K562 (cell line): ENCODE measurements at regions not wholly inside any gene's neighbourhood (a gene's known extent, or its start where the extent isn't known, plus 50 kb on each side); places are given as distances from the start of the nearest gene placed in this dataset.

Experiments
- ATAC-seq: fragments of 200-7000 bp; cut with Tn5 transposase; 3 replicates; pipeline ENCODE4 v1.9.1; 2020; ENCODE audit warnings: moderate library complexity
- BruUV-seq: library from RNA; stranded (reverse); fragments of 400-500 nt; replicated peaks from 2 replicates; lab custom pipeline; 2021; lab: Mats Ljungman, UMichigan
- CTCF ChIA-PET: fragments of 300-600 bp; formaldehyde crosslinking; extraction: SDS; loops from one replicate; lab custom pipeline; 2021; ENCODE audit warnings: low intra/inter-chr PET ratio; lab: Yijun Ruan, JAX
- POLR2A ChIA-PET: fragments of 300-600, 350-650 bp; sonication (Branson Sonifier 250); formaldehyde crosslinking; extraction: SDS; loops from one replicate; lab custom pipeline; 2021; ENCODE audit warnings: antibody characterized with exemption, inconsistent platforms; lab: Yijun Ruan, JAX
- DNase-seq, 4 experiments: peaks; one replicate each; pipeline versions ENCODE4 v3.0.0 to v3.0.0-alpha.2; 2011 to 2018; ENCODE audit warnings: low spot score in 3 of 4, mixed read lengths in 3 of 4; ENCODE audit errors: extremely low read depth in 1 of 4
- FAIRE-seq: peaks from 2 replicates; lab custom pipeline; 2011; peaks lifted over from hg19 to GRCh38; lab: Jason Lieb, UNC
- H2AFZ ChIP-seq: 2 replicates; pipeline ENCODE4 v1.6.0; 2011; ENCODE audit warnings: low read depth, low read length, control low read depth, inconsistent platforms
- H3K27ac ChIP-seq: fragments of 200-600 bp; 3 replicates; pipeline ENCODE4 v1.8.0; 2011; ENCODE audit warnings: low read depth, mild to moderate bottlenecking, control low read depth, inconsistent platforms, low read length, moderate library complexity, mixed read lengths; ENCODE audit errors: extremely low read depth
- H3K27me3 ChIP-seq, 2 experiments: fragments of 300-600 bp in 1 of 2; 2 replicates in 1 of 2; 3 replicates in 1 of 2; pipeline versions ENCODE4 v1.6.0 to v1.8.0; 2011; ENCODE audit warnings: inconsistent platforms in 2 of 2, low read length in 2 of 2, mild to moderate bottlenecking in 1 of 2, mixed read lengths in 1 of 2, moderate library complexity in 1 of 2; ENCODE audit not compliant: control insufficient read depth in 2 of 2, insufficient read depth in 2 of 2
- H3K36me3 ChIP-seq: fragments of 300-600 bp; 3 replicates; pipeline ENCODE4 v1.8.0; 2011; ENCODE audit warnings: mild to moderate bottlenecking, low read length, inconsistent platforms; ENCODE audit not compliant: control insufficient read depth, insufficient read depth
- H3K4me1 ChIP-seq, 2 experiments: fragments of 200-600 bp in 1 of 2; replicated peaks in 1 of 2; 2 replicates in 1 of 2; 3 replicates in 1 of 2; pipeline versions ENCODE4 v1.5.1 to v1.8.0; 2011; ENCODE audit warnings: inconsistent platforms in 2 of 2, low read length in 2 of 2, mild to moderate bottlenecking in 1 of 2, mixed read lengths in 1 of 2, moderate library complexity in 1 of 2; ENCODE audit not compliant: control insufficient read depth in 2 of 2, insufficient read depth in 2 of 2
- H3K4me2 ChIP-seq: 2 replicates; pipeline ENCODE4 v1.6.1; 2011; ENCODE audit warnings: low read length, control low read depth, inconsistent platforms, mixed read lengths; ENCODE audit not compliant: insufficient read depth
- H3K4me3 ChIP-seq: fragments of 200-600 bp; sonication (generic), shearing (Covaris generic); 2 replicates; pipeline ENCODE4 v1.5.1; 2016; ENCODE audit warnings: control low read depth, inconsistent platforms
- H3K79me2 ChIP-seq: fragments of 200-600 bp; 3 replicates; pipeline ENCODE4 v1.8.0; 2011; ENCODE audit warnings: low read length, inconsistent platforms; ENCODE audit not compliant: control insufficient read depth, insufficient read depth
- H3K9ac ChIP-seq, 2 experiments: 2 replicates each; pipeline versions ENCODE4 v1.6.0 to v1.6.1; 2011; ENCODE audit warnings: low read depth in 2 of 2, low read length in 2 of 2, control low read depth in 1 of 2, inconsistent platforms in 1 of 2, mild to moderate bottlenecking in 1 of 2, mixed read lengths in 1 of 2; ENCODE audit not compliant: insufficient read depth in 1 of 2
- H3K9me1 ChIP-seq: one replicate; pipeline ENCODE4 v1.6.0; 2011; ENCODE audit warnings: inconsistent platforms, mild to moderate bottlenecking, low read length, moderate library complexity; ENCODE audit not compliant: control insufficient read depth, insufficient read depth
- H3K9me3 ChIP-seq: replicated peaks from 2 replicates; pipeline ENCODE4 v1.5.1; 2011; ENCODE audit warnings: low read depth, low read length, inconsistent platforms; ENCODE audit not compliant: control insufficient read depth, insufficient read depth
- H4K20me1 ChIP-seq: replicated peaks from 2 replicates; pipeline ENCODE4 v1.6.1; 2011; ENCODE audit warnings: low read length, inconsistent platforms, mixed read lengths; ENCODE audit not compliant: control insufficient read depth, insufficient read depth
- MIER1 ChIP-seq: fragments of 450-650 bp; IDR thresholded peaks from 2 replicates; pipeline ENCODE4 v1.6.1; 2016; ENCODE audit warnings: antibody characterized with exemption, mild to moderate bottlenecking, low read depth
- NELFE ChIP-seq: IDR thresholded peaks from 2 replicates; pipeline ENCODE4 v1.6.1; 2011; ENCODE audit warnings: mild to moderate bottlenecking; ENCODE audit not compliant: insufficient read depth, insufficient read length
- PRPF4 ChIP-seq: fragments of 200-400 bp; formaldehyde crosslinking; IDR thresholded peaks from one replicate; pipeline ENCODE4 v1.6.1; 2017; ENCODE audit warnings: low read length, low read depth, mild to moderate bottlenecking; ENCODE audit not compliant: insufficient read depth, poor library complexity, severe bottlenecking
- RFX7 ChIP-seq: fragments of 250-450 bp; sonication (Bioruptor Pico); IDR thresholded peaks from 2 replicates; pipeline ENCODE4 v1.5.1; 2021; ENCODE audit warnings: mild to moderate bottlenecking
- ZNF184 ChIP-seq: sonication (generic); formaldehyde crosslinking; IDR thresholded peaks from 2 replicates; pipeline ENCODE4 v1.5.0; 2020; ENCODE audit warnings: missing genetic modification reagents
- WGBS: fragments of 100-300 bp; shearing (Covaris generic); methylation state at CpG from one replicate; pipeline ENCODE4 v1.1.6; 2016; ENCODE audit warnings: low coverage, mixed read lengths; ENCODE audit not compliant: insufficient coverage; ENCODE audit errors: missing lambda C conversion rate; 5-methylcytosine and 5-hydroxymethylcytosine counted together
- in situ Hi-C: fragments of 300-500 bp; cut with MboI; formaldehyde crosslinking; loops from 4 replicates; pipeline ENCODE4 v1.15.0; 2018; ENCODE audit warnings: inconsistent platforms, mixed read lengths
- intact Hi-C: fragments of 100-400 bp; cut with micrococcal nuclease; formaldehyde crosslinking; loops from 2 replicates; pipeline ENCODE4 v1.14.2; 2022
- TF ChIP-seq, protein P1 (sequence below), 2 experiments: fragments of 450-650 bp in 1 of 2; sonication (generic) in 1 of 2; formaldehyde crosslinking in 1 of 2; IDR thresholded peaks; 2 replicates each; pipeline versions ENCODE4 v1.7.1 to v1.9.0; 2016 to 2022; ENCODE audit warnings: inconsistent platforms in 1 of 2, mild to moderate bottlenecking in 1 of 2, missing genetic modification reagents in 1 of 2
- TF ChIP-seq, protein P2 (sequence below), 2 experiments: fragments of 450-650 bp in 1 of 2; IDR thresholded peaks; 2 replicates each; pipeline ENCODE4 v1.6.1; 2011 to 2017; ENCODE audit warnings: low read depth in 2 of 2, antibody characterized with exemption in 1 of 2, borderline replicate concordance in 1 of 2, low read length in 1 of 2, mild to moderate bottlenecking in 1 of 2, mixed read lengths in 1 of 2; ENCODE audit not compliant: control insufficient read depth in 1 of 2
- TF ChIP-seq, protein P3 (sequence below): sonication (generic); formaldehyde crosslinking; IDR thresholded peaks from 2 replicates; pipeline ENCODE4 v1.8.0; 2022; ENCODE audit warnings: missing genetic modification reagents, mild to moderate bottlenecking, moderate library complexity, borderline replicate concordance

DNA sequence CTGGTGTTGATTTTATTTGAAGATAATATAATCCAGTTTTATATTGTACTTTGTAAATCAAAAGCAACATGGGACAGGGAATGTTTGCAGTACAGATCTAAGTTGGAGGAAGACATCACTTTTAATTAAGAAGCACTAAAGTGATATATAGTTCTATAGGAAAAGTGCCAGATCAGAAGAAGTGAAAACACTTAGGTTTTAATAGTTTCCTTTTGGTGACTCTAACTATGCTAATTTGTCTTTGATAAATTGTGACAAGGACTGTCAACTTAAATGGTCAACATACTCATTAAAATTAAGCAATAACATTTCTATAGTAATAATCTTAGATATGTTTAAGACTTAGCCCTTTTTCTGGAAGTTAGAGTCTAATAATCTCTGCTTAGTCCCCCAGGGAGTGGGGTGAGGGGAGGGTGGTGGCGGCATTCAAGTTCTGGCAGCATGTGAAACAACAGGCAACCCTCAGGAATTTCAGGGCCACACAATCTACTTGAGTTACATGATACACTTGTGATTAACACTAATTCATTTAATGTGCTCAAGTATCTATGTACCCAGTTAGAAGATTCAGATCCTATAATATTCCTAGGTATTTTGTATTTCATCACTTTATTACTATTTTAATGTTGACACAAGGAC, 1026.5 kb downstream of the NR2F1-AS1 start:
- H3K27ac ChIP-seq: no peak overlapping the region
- in situ Hi-C loops (no loop called here), intact Hi-C loops (no loop called here)
- FAIRE-seq (no peak), DNase-seq (no peak), ATAC-seq (no peak)
- 0% methylated on average over 1 of the region's 1 CpG for WGBS
- H3K9ac ChIP-seq: no peak overlapping the region
- no peaks in the 10 kb centered on the region for H3K4me1 ChIP-seq
- H3K9me3 ChIP-seq: peaks cover 2% of the 10 kb centered on the region; the same call in 1 of the 2 replicates
- H3K4me2 ChIP-seq: no peak overlapping the region
- H3K4me3 ChIP-seq: no peak overlapping the region
- no peaks in the 10 kb centered on the region for H3K36me3 ChIP-seq
- no TSS peak for BruUV-seq
- no peaks in the 10 kb centered on the region for H4K20me1 ChIP-seq
- H3K27me3 ChIP-seq: no peaks in the 10 kb centered on the region
- H3K9me1 ChIP-seq: no peaks in the 10 kb centered on the region
- no peaks in the 10 kb centered on the region for H3K79me2 ChIP-seq
- ChIA-PET POLR2A (no interaction called here), CTCF (no interaction called here)
- H2AFZ ChIP-seq: no peak overlapping the region
- TF ChIP-seq RFX7 (CRISPR knock-in tag) (no peak), PRPF4 (no peak), ZNF184 (CRISPR knock-in tag) (no peak), MIER1 (no peak), NELFE (no peak)
- TF ChIP-seq, protein P1, sequence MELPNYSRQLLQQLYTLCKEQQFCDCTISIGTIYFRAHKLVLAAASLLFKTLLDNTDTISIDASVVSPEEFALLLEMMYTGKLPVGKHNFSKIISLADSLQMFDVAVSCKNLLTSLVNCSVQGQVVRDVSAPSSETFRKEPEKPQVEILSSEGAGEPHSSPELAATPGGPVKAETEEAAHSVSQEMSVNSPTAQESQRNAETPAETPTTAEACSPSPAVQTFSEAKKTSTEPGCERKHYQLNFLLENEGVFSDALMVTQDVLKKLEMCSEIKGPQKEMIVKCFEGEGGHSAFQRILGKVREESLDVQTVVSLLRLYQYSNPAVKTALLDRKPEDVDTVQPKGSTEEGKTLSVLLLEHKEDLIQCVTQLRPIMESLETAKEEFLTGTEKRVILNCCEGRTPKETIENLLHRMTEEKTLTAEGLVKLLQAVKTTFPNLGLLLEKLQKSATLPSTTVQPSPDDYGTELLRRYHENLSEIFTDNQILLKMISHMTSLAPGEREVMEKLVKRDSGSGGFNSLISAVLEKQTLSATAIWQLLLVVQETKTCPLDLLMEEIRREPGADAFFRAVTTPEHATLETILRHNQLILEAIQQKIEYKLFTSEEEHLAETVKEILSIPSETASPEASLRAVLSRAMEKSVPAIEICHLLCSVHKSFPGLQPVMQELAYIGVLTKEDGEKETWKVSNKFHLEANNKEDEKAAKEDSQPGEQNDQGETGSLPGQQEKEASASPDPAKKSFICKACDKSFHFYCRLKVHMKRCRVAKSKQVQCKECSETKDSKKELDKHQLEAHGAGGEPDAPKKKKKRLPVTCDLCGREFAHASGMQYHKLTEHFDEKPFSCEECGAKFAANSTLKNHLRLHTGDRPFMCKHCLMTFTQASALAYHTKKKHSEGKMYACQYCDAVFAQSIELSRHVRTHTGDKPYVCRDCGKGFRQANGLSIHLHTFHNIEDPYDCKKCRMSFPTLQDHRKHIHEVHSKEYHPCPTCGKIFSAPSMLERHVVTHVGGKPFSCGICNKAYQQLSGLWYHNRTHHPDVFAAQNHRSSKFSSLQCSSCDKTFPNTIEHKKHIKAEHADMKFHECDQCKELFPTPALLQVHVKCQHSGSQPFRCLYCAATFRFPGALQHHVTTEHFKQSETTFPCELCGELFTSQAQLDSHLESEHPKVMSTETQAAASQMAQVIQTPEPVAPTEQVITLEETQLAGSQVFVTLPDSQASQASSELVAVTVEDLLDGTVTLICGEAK (IDR thresholded peaks at IDR 0.05): no peak
- TF ChIP-seq, protein P1 (CRISPR knock-in tag; IDR thresholded peaks at IDR 0.05): no peak
- TF ChIP-seq, protein P2, sequence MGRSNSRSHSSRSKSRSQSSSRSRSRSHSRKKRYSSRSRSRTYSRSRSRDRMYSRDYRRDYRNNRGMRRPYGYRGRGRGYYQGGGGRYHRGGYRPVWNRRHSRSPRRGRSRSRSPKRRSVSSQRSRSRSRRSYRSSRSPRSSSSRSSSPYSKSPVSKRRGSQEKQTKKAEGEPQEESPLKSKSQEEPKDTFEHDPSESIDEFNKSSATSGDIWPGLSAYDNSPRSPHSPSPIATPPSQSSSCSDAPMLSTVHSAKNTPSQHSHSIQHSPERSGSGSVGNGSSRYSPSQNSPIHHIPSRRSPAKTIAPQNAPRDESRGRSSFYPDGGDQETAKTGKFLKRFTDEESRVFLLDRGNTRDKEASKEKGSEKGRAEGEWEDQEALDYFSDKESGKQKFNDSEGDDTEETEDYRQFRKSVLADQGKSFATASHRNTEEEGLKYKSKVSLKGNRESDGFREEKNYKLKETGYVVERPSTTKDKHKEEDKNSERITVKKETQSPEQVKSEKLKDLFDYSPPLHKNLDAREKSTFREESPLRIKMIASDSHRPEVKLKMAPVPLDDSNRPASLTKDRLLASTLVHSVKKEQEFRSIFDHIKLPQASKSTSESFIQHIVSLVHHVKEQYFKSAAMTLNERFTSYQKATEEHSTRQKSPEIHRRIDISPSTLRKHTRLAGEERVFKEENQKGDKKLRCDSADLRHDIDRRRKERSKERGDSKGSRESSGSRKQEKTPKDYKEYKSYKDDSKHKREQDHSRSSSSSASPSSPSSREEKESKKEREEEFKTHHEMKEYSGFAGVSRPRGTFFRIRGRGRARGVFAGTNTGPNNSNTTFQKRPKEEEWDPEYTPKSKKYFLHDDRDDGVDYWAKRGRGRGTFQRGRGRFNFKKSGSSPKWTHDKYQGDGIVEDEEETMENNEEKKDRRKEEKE (IDR thresholded peaks at IDR 0.05; ENCODE audit: borderline replicate concordance in 1 of 2, control insufficient read depth in 1 of 2, low read depth in 2 of 2, low read length in 1 of 2): no peak
- TF ChIP-seq, protein P3, sequence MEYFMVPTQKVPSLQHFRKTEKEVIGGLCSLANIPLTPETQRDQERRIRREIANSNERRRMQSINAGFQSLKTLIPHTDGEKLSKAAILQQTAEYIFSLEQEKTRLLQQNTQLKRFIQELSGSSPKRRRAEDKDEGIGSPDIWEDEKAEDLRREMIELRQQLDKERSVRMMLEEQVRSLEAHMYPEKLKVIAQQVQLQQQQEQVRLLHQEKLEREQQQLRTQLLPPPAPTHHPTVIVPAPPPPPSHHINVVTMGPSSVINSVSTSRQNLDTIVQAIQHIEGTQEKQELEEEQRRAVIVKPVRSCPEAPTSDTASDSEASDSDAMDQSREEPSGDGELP (CRISPR knock-in tag): no peak
